Osteoblast (primary cell): ENCODE measurements at regions not wholly inside any gene's neighbourhood (a gene's known extent, or its start where the extent isn't known, plus 50 kb on each side); places are given as distances from the start of the nearest gene placed in this dataset.

Source experiments
- DNase-seq: peaks from one replicate; pipeline ENCODE4 v3.0.0; 2011; ENCODE audit warnings: low spot score, mixed read lengths; ENCODE audit not compliant: insufficient read length; ENCODE audit errors: missing footprints
- H2AFZ ChIP-seq: 2 replicates; pipeline ENCODE4 v1.6.0; 2011; ENCODE audit warnings: mild to moderate bottlenecking, low read length
- H3K27ac ChIP-seq: 2 replicates; pipeline ENCODE4 v1.5.1; 2011; ENCODE audit warnings: mild to moderate bottlenecking, low read depth, low read length, moderate library complexity
- H3K27me3 ChIP-seq: 2 replicates; pipeline ENCODE4 v1.6.0; 2012; ENCODE audit warnings: mild to moderate bottlenecking, control low read depth, inconsistent platforms, low read length, moderate library complexity; ENCODE audit not compliant: insufficient read depth
- H3K36me3 ChIP-seq: 2 replicates; pipeline ENCODE4 v1.5.1; 2011; ENCODE audit warnings: mild to moderate bottlenecking, low read length, control low read depth, moderate library complexity; ENCODE audit not compliant: insufficient read depth
- H3K4me1 ChIP-seq: 2 replicates; pipeline ENCODE4 v1.5.1; 2011; ENCODE audit warnings: mild to moderate bottlenecking, low read length, control low read depth, moderate library complexity; ENCODE audit not compliant: insufficient read depth
- H3K4me2 ChIP-seq: 2 replicates; pipeline ENCODE4 v1.6.0; 2011; ENCODE audit warnings: mild to moderate bottlenecking, low read length; ENCODE audit not compliant: insufficient read depth
- H3K4me3 ChIP-seq: fragments of 200-600 bp; sonication (generic); 3 replicates; pipeline ENCODE4 v1.5.1; 2012; ENCODE audit warnings: mild to moderate bottlenecking, low read length, inconsistent platforms; ENCODE audit not compliant: insufficient read depth
- H3K79me2 ChIP-seq: 2 replicates; pipeline ENCODE4 v1.6.0; 2012; ENCODE audit warnings: mild to moderate bottlenecking, low read length, control low read depth, inconsistent platforms; ENCODE audit not compliant: insufficient read depth
- H3K9me3 ChIP-seq: 2 replicates; pipeline ENCODE4 v1.5.1; 2011; ENCODE audit warnings: low read depth, low read length, control low read depth
- H4K20me1 ChIP-seq: 2 replicates; pipeline ENCODE4 v1.6.0; 2012; ENCODE audit warnings: mild to moderate bottlenecking, low read length, control low read depth; ENCODE audit not compliant: insufficient read depth
- TF ChIP-seq, protein P1 (sequence below): IDR thresholded peaks from 2 replicates; pipeline ENCODE4 v1.5.1; 2011; ENCODE audit warnings: mild to moderate bottlenecking, low read depth, low read length, moderate library complexity; ENCODE audit errors: extremely low read depth

DNA sequence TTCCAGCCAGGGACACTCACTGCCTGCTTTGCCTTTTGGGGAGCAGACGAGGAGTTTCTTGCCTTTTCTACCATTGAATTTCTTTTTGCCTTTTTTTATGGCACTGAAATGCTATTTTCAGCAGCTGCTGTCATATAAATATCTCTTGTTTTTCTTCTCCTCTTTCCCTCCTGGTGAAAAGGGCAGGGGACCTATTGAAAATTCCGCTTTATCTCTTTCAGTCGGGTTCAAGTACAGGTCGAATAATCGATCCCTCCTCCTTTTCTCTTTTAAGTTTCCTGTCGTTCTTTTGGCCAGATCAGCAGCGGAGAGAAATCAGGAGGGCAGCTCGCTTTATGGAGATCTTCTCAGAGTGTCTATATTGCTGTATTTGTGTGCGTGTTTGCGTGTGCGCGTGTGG, 67.4 kb upstream of the CASZ1 start:
- H4K20me1 ChIP-seq, result no peaks in the 10 kb centered on the region
- peak; percentile 10 for DNase-seq
- H3K79me2 ChIP-seq, result no peaks in the 10 kb centered on the region
- H3K4me2 ChIP-seq, result no peak overlapping the region
- no peak overlapping the region for H2AFZ ChIP-seq
- no peak overlapping the region for H3K4me3 ChIP-seq
- peaks cover 68% of the 10 kb centered on the region for H3K27me3 ChIP-seq
- H3K36me3 ChIP-seq, result no peaks in the 10 kb centered on the region
- TF ChIP-seq, protein P1, sequence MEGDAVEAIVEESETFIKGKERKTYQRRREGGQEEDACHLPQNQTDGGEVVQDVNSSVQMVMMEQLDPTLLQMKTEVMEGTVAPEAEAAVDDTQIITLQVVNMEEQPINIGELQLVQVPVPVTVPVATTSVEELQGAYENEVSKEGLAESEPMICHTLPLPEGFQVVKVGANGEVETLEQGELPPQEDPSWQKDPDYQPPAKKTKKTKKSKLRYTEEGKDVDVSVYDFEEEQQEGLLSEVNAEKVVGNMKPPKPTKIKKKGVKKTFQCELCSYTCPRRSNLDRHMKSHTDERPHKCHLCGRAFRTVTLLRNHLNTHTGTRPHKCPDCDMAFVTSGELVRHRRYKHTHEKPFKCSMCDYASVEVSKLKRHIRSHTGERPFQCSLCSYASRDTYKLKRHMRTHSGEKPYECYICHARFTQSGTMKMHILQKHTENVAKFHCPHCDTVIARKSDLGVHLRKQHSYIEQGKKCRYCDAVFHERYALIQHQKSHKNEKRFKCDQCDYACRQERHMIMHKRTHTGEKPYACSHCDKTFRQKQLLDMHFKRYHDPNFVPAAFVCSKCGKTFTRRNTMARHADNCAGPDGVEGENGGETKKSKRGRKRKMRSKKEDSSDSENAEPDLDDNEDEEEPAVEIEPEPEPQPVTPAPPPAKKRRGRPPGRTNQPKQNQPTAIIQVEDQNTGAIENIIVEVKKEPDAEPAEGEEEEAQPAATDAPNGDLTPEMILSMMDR, result no peak
- no peak overlapping the region for H3K27ac ChIP-seq
- H3K4me1 ChIP-seq, result peaks cover 8% of the 10 kb centered on the region
- H3K9me3 ChIP-seq, result no peaks in the 10 kb centered on the region

DNA sequence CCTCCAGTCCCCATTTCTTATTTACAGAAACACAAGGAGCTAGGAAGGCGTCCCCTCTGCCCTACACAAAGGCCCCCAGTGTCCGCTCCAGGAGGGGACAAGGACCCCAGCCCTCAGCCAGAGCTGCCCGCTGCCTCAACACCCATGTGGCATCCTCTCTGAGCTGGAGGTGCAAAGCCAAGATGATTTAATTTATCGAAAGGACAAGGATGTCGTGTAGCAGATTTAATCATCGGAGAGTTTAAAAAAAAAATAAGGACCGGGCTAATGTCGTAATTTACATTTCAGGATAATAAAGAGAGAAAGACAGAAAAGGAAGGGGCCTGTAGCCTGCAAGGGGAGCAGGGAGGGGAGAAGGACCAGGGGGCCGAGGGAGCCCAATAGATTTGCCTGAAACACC, 68.3 kb upstream of the CASZ1 start:
- TF ChIP-seq, protein P1, result no peak
- peaks cover 8% of the 10 kb centered on the region for H3K4me1 ChIP-seq
- H3K4me2 ChIP-seq, result no peak overlapping the region
- no peak overlapping the region for H2AFZ ChIP-seq
- H3K9me3 ChIP-seq, result no peaks in the 10 kb centered on the region
- no peak overlapping the region for H3K27ac ChIP-seq
- H4K20me1 ChIP-seq, result no peaks in the 10 kb centered on the region
- H3K27me3 ChIP-seq, result peaks cover 71% of the 10 kb centered on the region
- H3K4me3 ChIP-seq, result no peak overlapping the region
- no peaks in the 10 kb centered on the region for H3K79me2 ChIP-seq
- no peaks in the 10 kb centered on the region for H3K36me3 ChIP-seq
- DNase-seq, result peak; percentile 21

DNA sequence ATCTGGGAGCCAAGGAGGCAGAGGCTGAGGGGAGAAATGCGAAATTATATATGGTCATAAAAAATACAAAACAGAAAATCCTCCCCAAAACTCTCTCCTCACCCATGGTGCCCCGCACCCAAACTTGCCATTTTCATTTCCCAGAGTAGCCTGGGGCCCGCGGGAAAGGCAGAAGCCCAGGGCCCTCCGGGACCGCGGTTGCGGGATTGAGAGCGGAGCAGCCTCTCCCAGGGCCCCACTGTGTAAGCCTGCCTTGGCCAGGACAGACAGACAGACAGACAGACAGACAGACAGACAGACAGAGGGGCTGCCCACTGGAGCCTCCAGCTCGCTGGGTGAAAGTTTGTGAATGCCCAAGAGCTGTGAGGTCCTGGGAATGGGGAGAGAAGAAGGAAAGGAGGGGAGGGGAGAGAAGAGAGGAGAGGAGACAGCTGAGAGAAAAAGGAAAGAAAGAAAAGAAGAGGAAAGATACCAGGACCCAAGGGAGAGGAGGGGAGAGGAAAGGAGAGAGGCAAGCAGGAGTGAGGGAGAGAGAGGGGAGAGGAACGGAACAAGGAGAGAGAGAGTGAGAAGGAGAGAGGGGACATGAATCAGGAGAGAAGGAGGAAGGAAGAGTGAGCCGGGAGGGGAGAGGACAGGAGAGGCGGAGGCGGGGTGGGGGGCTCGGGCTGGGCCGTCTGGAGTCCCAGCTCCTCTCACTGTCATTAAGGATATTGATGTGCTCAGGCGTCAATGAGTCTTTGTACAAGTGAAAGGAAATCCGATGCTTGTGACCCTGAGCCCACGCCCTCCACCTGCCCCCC, 69.3 kb upstream of the CASZ1 start:
- Histone ChIP-seq H3K4me1 (peaks cover 8% of the 10 kb centered on the region), H3K36me3 (no peaks in the 10 kb centered on the region), H2AFZ (no peak overlapping the region), H3K27me3 (peaks cover 62% of the 10 kb centered on the region), H3K27ac (no peak overlapping the region), H3K9me3 (no peaks in the 10 kb centered on the region), H3K79me2 (no peaks in the 10 kb centered on the region), H4K20me1 (no peaks in the 10 kb centered on the region), H3K4me2 (no peak overlapping the region), H3K4me3 (no peak overlapping the region)
- peak; percentile 38 for DNase-seq
- TF ChIP-seq, protein P1, result no peak

DNA sequence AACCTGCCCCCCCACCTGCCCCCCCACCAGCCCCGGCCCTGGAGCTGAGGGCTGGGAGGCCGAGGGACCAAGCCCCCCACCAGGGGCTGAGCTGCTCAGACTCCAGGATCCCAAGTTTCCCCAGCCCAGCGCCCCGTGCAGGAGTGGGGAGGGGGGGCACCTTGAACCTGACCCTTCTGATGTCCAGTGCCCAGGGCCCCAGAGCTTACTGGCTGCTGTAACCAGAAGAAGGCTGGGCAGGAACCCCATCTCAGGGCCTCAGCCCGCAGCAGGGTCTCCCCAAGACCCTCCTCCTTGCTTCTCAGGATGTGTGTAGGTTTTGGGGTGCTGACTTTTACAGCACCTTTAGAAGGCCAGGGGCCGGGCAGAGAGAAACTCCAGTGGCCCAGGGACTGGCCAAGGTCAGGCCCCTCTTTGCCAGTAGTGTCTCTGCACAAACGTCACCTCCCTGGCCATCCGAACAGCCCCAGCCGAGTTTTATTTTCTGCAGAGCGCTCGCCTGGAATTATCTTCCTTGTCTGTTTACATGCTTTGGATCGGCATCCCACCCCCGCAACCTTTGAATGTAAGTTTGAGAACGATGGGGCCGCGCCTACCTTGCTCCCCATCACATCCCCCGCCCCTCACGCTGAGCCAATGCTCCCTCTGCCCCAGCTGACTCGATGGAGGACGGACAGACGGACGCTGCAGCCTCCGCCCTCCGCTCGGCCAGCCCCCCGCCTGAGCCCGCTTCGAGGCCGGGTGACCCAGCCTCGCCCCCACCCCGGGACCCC, 70.1 kb upstream of the CASZ1 start:
- DNase-seq, result peak; percentile 90
- no peaks in the 10 kb centered on the region for H3K79me2 ChIP-seq
- no peaks in the 10 kb centered on the region for H3K36me3 ChIP-seq
- peak overlapping the region; percentile 83 for H3K4me2 ChIP-seq
- H3K4me1 ChIP-seq, result peaks cover 8% of the 10 kb centered on the region
- H2AFZ ChIP-seq, result no peak overlapping the region
- no peak overlapping the region for H3K27ac ChIP-seq
- H3K27me3 ChIP-seq, result peaks cover 56% of the 10 kb centered on the region
- peak overlapping the region; percentile 68 for H3K4me3 ChIP-seq
- H4K20me1 ChIP-seq, result no peaks in the 10 kb centered on the region
- no peaks in the 10 kb centered on the region for H3K9me3 ChIP-seq
- TF ChIP-seq, protein P1, result no peak
